Fibroblast of lung (primary cell): ENCODE measurements at regions not wholly inside any gene's neighbourhood (a gene's known extent, or its start where the extent isn't known, plus 50 kb on each side); places are given as distances from the start of the nearest gene placed in this dataset.

Experiments used
- EZH2 ChIP-seq: IDR thresholded peaks from 2 replicates; pipeline ENCODE4 v1.5.1; 2012; ENCODE audit warnings: low read length, control low read depth, mild to moderate bottlenecking; ENCODE audit errors: missing control alignments
- TF ChIP-seq, protein P1 (sequence below), 2 donors: IDR thresholded peaks in 1 of 2; conservative IDR thresholded peaks in 1 of 2; 1 replicate in 1 of 2; 2 replicates in 1 of 2; pipeline ENCODE4 v1.5.1; 2011 to 2012; ENCODE audit warnings: low read length in 2 of 2, control low read depth in 1 of 2, inconsistent platforms in 1 of 2, low read depth in 1 of 2, mild to moderate bottlenecking in 1 of 2

DNA sequence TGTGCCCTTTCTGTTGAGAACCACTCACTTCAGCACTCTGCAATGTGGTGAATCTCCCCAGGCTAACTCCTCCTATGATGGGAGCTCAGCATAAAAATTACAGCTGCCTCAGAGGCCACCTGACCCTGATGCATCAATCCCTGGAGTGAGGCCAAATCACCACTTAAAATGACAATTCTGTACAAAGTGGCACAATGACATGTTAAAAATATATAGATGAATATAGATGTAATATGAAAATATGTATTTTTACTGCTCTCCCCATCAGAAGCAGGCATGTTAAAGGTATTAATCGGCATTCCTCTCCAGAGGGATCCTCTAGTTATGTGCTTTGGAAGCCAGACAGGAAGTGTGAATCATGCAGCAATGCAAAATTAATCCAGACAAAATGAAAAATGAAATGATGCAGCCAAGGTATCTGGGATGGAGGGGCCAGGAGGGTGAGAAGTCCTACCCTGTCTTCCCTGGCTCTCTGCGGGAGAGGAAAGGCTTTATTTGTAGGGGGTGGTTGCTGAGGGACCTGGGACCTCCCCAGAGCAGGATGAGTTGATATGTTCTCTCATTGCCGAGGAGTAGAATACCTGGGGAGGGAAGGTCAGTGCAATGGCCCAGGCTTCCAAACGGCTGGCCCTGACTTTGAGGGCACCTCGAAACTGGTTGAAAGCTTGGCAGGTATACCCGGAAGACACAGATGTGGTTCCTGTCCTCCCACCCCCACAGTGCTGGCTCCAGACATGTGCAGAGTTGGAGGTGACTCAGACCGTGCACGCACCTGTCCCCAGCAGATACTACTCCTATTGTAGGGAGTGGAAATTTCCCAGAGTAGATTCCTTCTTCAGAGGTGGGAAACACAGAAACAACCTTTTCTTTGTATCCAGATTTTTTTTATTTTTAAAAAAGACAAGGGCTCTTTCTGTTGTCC, 347.9 kb upstream of the NCAM1 start:
- TF ChIP-seq, protein P1, sequence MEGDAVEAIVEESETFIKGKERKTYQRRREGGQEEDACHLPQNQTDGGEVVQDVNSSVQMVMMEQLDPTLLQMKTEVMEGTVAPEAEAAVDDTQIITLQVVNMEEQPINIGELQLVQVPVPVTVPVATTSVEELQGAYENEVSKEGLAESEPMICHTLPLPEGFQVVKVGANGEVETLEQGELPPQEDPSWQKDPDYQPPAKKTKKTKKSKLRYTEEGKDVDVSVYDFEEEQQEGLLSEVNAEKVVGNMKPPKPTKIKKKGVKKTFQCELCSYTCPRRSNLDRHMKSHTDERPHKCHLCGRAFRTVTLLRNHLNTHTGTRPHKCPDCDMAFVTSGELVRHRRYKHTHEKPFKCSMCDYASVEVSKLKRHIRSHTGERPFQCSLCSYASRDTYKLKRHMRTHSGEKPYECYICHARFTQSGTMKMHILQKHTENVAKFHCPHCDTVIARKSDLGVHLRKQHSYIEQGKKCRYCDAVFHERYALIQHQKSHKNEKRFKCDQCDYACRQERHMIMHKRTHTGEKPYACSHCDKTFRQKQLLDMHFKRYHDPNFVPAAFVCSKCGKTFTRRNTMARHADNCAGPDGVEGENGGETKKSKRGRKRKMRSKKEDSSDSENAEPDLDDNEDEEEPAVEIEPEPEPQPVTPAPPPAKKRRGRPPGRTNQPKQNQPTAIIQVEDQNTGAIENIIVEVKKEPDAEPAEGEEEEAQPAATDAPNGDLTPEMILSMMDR (conservative IDR thresholded peaks at IDR 0.05 in 1 of 2, IDR thresholded peaks at IDR 0.05 in 1 of 2; ENCODE audit: low read depth in 1 of 2, low read length in 2 of 2): no peak
- TF ChIP-seq EZH2: no peak
